H7 (cell line): ENCODE measurements at regions not wholly inside any gene's neighbourhood (a gene's known extent, or its start where the extent isn't known, plus 50 kb on each side); places are given as distances from the start of the nearest gene placed in this dataset.
"Not testable (repeated sequence)": the region's sequence is repeated elsewhere in the genome, so short reads cannot be mapped to it uniquely, and the experiment has no call there.

Experiments used
- DNase-seq: peaks from one replicate; pipeline ENCODE4 v3.0.0; 2012
- H3K27me3 ChIP-seq: 2 replicates; pipeline ENCODE4 v1.6.0; 2011; ENCODE audit warnings: mild to moderate bottlenecking, low read length; ENCODE audit not compliant: control insufficient read depth, insufficient read depth
- H3K36me3 ChIP-seq: replicated peaks from 2 replicates; pipeline ENCODE4 v1.5.1; 2011; ENCODE audit warnings: low read length; ENCODE audit not compliant: control insufficient read depth, insufficient read depth
- H3K4me3 ChIP-seq: 2 replicates; pipeline ENCODE4 v1.5.1; 2011; ENCODE audit warnings: low read depth, mild to moderate bottlenecking, control low read depth, low read length, moderate library complexity; ENCODE audit not compliant: insufficient read depth

GRCh38 chr20:17868151-17868550 lies 100.4 kb downstream of the SNX5 start:
- Histone ChIP-seq H3K27me3 (no peaks in the 10 kb centered on the region), H3K4me3 (no peak overlapping the region), H3K36me3 (no peaks in the 10 kb centered on the region)
- DNase-seq, result peak; percentile 52

GRCh38 chr20:17867131-17867925 lies 101.3 kb downstream of the SNX5 start:
- no peaks in the 10 kb centered on the region for H3K27me3 ChIP-seq
- no peak overlapping the region for H3K4me3 ChIP-seq
- DNase-seq, result no peak
- H3K36me3 ChIP-seq, result no peaks in the 10 kb centered on the region

- no peak overlapping the region for H3K4me3 ChIP-seq
- H3K36me3 ChIP-seq, result no peaks in the 10 kb centered on the region
- DNase-seq, result no peak
- H3K27me3 ChIP-seq, result no peaks in the 10 kb centered on the region
These were observed 102.2 kb downstream of the SNX5 start for GRCh38 chr20:17866234-17867001.

DNA sequence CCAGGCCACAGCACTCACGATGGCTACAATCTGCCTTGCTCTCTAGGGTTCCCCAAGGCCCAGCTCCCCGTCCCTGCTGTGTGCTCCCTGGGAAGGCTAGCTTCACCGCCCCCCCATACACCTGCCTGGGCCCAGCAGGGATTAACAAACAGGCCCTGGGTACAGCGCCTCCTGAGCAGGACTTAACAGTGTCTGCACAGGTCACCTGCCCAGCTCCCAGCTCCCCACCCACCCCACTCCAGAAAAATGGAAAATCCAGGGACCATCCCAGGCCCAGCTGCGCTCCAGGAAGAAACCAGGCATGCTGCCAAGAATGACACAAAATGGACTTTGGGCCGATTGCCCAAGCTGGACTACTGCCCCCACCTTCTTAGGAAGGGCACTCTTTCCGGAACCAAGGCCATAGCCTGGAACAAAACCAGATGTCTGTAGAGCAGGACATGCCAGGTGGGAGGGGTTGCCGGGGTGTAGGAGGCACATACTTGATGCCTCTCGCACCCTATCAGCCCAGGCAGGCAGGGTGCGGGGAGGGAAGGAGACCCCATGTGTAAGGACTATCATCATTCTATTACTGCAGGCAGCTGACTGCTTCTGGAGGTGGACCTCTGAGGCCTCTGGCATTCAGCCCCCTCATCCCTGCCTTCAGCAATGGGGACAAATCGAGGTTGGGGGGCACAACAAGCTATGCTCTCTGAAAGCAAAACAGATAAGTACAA lies 104.9 kb downstream of the SNX5 start:
- H3K36me3 ChIP-seq, result no peaks in the 10 kb centered on the region
- no peak for DNase-seq
- H3K4me3 ChIP-seq, result no peak overlapping the region
- H3K27me3 ChIP-seq, result no peaks in the 10 kb centered on the region

GRCh38 chr20:17863209-17863576 lies 105.4 kb downstream of the SNX5 start:
- Histone ChIP-seq H3K4me3 (no peak overlapping the region), H3K36me3 (no peaks in the 10 kb centered on the region), H3K27me3 (no peaks in the 10 kb centered on the region)
- no peak for DNase-seq

GRCh38 chr20:17862171-17862570 lies 106.4 kb downstream of the SNX5 start:
- Histone ChIP-seq H3K36me3 (no peaks in the 10 kb centered on the region), H3K4me3 (no peak overlapping the region), H3K27me3 (no peaks in the 10 kb centered on the region)
- no peak for DNase-seq

GRCh38 chr20:17861620-17862019 lies 107.0 kb downstream of the SNX5 start:
- not testable (repeated sequence) for DNase-seq, H3K4me3 ChIP-seq, H3K36me3 ChIP-seq, H3K27me3 ChIP-seq

DNA sequence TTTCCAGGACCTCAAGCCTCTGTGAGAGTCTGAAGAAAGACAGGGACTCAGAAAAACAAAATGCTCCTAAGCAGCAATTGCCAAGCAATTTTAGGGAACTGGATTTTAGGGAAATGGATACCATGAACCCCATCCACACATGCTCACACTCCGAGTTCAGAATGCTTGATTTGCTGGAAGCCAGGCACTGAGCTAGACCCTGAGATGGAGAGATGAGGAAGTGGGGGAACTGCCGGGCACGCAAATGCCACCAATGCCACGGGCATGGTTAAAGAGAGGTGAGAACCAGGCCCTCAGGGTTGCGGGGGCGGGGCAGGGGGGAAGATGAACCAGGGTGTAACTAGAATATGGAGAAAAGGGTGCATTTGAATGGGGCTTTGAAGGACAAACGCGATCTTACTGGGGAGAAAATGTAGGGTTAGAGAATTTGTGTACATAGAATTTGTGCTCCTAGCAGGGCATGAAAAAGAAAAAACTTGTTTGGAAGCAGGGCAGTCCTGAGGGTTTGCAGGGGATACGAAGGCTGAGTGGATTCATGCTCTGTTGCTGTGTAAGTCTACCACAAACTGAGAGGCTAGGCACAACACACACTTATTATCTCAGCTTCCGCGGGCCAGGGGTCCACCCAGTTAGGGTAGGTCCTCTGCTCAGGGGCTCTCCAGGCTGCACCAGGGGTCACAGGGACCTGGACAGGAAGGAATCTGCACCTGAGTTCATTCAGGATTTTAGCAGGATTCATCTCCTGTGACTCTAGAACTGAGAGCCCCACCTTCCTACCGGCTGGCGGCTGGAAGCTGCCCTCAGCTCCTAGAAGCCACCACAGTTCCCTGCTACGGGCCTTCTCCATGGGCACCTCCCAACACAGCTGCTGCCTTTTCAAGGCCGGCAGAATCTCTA lies 108.0 kb downstream of the SNX5 start:
- Histone ChIP-seq H3K4me3 (no peak overlapping the region), H3K36me3 (no peaks in the 10 kb centered on the region), H3K27me3 (no peaks in the 10 kb centered on the region)
- no peak for DNase-seq

DNA sequence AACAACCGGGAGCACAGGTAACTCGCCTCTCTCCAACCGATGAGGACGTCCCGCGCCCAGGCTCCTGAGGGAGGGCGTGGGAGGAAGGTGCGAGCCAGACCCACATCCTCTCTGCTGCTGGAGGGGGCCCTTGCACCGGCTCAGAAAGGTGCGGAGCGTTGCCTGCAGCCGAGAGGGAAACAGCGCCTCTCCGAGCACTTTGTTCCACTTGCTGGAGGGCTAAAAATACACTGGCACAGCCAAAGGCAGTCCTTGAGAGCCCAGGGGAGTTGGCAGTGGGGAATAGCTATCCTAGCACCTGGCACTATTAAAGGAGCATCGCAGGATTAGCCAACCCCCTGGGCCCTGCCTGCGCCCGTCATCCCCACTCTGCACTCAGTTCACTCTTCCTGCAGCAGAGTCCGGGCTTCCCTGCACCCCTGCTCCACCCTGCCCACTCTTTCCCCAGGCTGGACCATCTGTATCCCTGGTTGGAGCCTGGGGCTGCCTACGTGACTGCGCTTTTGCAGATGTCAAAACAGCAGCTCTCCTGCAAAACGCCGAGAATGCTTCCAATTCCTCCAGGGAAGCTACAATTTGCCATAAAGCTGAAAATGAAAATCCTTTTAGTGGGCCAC lies 108.9 kb downstream of the SNX5 start:
- Histone ChIP-seq H3K4me3 (no peak overlapping the region), H3K36me3 (no peaks in the 10 kb centered on the region), H3K27me3 (no peaks in the 10 kb centered on the region)
- peak; percentile 79 for DNase-seq

- no peak overlapping the region for H3K4me3 ChIP-seq
These were observed 109.5 kb downstream of the SNX5 start for GRCh38 chr20:17859002-17859615.

GRCh38 chr20:17858450-17859001 lies 110.1 kb downstream of the SNX5 start:
- no peak for DNase-seq
- H3K4me3 ChIP-seq, result no peak overlapping the region
- H3K36me3 ChIP-seq, result no peaks in the 10 kb centered on the region
- no peaks in the 10 kb centered on the region for H3K27me3 ChIP-seq

More at GRCh38 chr20:17859002-17859615, 109.5 kb downstream of the SNX5 start:
- H3K36me3 ChIP-seq, result no peaks in the 10 kb centered on the region
- no peak for DNase-seq
- no peaks in the 10 kb centered on the region for H3K27me3 ChIP-seq

DNA sequence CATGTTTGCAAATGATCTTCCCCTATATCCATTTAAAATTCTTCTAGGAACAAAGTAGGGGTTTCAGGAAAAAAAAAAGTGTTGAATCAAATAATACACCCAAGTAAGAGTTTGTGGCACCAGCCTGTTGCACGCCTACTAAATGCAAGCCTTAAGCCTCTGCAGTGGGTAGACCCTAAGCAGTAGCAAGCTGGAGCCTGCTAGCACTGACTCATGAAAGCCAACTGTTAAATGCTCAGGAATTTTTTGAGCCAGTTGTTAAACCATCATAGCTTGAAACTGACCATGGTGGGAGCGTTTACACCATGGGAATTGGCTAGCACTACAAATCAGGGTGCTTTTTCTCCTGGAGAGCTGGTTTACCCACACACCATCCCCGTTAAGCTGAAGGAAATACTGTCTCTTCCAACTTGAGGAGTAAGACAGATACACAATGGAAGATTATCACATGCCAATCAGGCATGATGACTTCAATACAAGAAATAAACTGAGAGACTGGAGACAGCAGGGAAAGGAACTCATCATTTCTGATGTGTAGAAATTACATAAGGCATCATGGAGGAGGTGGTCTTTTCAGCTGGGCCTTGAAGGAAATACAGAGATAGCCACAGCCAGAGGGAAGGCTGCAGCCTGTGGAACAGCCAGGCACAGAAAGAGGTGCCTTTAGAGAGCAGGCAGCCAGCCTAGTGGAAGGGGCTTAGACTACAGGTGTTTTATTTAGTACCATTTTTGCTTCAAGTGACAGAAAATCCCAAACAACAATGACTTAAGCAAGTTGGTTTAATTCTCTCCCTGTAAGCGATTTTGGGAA lies 110.8 kb downstream of the SNX5 start:
- H3K27me3 ChIP-seq, result no peaks in the 10 kb centered on the region
- DNase-seq, result no peak
- no peak overlapping the region for H3K4me3 ChIP-seq
- H3K36me3 ChIP-seq, result no peaks in the 10 kb centered on the region
